SK-N-SH treated with all-trans-retinoic acid at 6 μM for 48 hours (cell line): ENCODE measurements at regions not wholly inside any gene's neighbourhood (a gene's known extent, or its start where the extent isn't known, plus 50 kb on each side); places are given as distances from the start of the nearest gene placed in this dataset.

Source experiments
- CSDC2 ChIP-seq: fragments of 250-450 bp; sonication (Bioruptor Pico); IDR thresholded peaks from 2 replicates; pipeline ENCODE4 v1.5.0; 2020; ENCODE audit warnings: mild to moderate bottlenecking, moderate library complexity
- ZFP3 ChIP-seq: fragments of 250-450 bp; sonication (Bioruptor Pico); IDR thresholded peaks from 2 replicates; pipeline ENCODE4 v1.5.0; 2020; ENCODE audit warnings: mild to moderate bottlenecking, moderate library complexity
- ZNF8 ChIP-seq: fragments of 450-650 bp; formaldehyde crosslinking; IDR thresholded peaks from 2 replicates; pipeline ENCODE4 v1.5.0; 2020; ENCODE audit warnings: mild to moderate bottlenecking, moderate library complexity
- TF ChIP-seq, protein P1 (sequence below): fragments of 250-450 bp; sonication (Bioruptor Pico); IDR thresholded peaks from 2 replicates; pipeline ENCODE4 v1.5.1; 2020; ENCODE audit warnings: low read depth, mild to moderate bottlenecking, moderate library complexity

DNA sequence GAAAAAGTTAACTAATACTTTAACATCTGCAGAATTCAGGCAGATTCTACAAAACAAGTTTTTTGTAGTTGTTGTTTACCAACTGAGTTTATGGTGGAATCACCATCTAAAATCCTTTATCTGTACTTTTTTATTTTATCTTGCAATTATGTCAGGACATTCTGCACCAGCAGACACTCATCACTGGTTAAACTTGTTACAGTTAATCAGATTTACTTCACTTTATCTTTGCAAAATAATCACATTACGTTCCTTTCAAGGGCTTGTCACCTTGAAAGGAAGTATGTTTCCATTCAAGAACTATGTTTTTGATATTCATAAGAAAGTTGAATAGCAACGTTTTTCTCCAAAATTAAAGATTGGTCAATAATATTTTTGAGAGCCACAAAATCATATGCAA lies 796.6 kb upstream of the ROBO1 start:
- no peak for TF ChIP-seq ZFP3 (CRISPR knock-in tag)
- no peak for TF ChIP-seq ZNF8 (CRISPR knock-in tag)
- TF ChIP-seq, protein P1, sequence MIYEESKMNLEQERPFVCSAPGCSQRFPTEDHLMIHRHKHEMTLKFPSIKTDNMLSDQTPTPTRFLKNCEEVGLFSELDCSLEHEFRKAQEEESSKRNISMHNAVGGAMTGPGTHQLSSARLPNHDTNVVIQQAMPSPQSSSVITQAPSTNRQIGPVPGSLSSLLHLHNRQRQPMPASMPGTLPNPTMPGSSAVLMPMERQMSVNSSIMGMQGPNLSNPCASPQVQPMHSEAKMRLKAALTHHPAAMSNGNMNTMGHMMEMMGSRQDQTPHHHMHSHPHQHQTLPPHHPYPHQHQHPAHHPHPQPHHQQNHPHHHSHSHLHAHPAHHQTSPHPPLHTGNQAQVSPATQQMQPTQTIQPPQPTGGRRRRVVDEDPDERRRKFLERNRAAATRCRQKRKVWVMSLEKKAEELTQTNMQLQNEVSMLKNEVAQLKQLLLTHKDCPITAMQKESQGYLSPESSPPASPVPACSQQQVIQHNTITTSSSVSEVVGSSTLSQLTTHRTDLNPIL (CRISPR knock-in tag), result no peak
- TF ChIP-seq CSDC2, result no peak
